ENCODE measurements at regions not wholly inside any gene's neighbourhood (a gene's known extent, or its start where the extent isn't known, plus 50 kb on each side); places are given as distances from the start of the nearest gene placed in this dataset.

GRCh38 chr5:167794121-167794520 is 497.3 kb upstream of the WWC1 start:
- TF ChIP-seq EZH2 (IDR thresholded peaks at IDR 0.05), result no peak
- no peak for TF ChIP-seq POLR2AphosphoS5 (IDR thresholded peaks at IDR 0.05; ENCODE audit: borderline replicate concordance, low read depth, low read length)
- no peak for TF ChIP-seq FOXP2 (optimal IDR thresholded peaks at IDR 0.05; ENCODE audit: control extremely low read depth, extremely low read length, insufficient read depth)
